Coronary artery (tissue), 2 donors: ENCODE measurements at regions not wholly inside any gene's neighbourhood (a gene's known extent, or its start where the extent isn't known, plus 50 kb on each side); places are given as distances from the start of the nearest gene placed in this dataset.

Experiments used
- DNase-seq: peaks from one replicate; pipeline ENCODE4 v3.0.0-alpha.2; 2017; ENCODE audit warnings: low spot score
- H3K27ac ChIP-seq, 2 donors: fragments of 200-600 bp; sonication (generic); one replicate each; pipeline ENCODE4 v1.5.1; 2016 to 2019
- H3K4me3 ChIP-seq: fragments of 200-600 bp; sonication (generic); 2 replicates; pipeline ENCODE4 v1.5.1; 2016; ENCODE audit warnings: mild to moderate bottlenecking, moderate library complexity
- TF ChIP-seq, protein P1 (sequence below): fragments of 200-600 bp; sonication (generic); IDR thresholded peaks from one replicate; pipeline ENCODE4 v1.5.1; 2019; ENCODE audit warnings: antibody characterized with exemption

DNA sequence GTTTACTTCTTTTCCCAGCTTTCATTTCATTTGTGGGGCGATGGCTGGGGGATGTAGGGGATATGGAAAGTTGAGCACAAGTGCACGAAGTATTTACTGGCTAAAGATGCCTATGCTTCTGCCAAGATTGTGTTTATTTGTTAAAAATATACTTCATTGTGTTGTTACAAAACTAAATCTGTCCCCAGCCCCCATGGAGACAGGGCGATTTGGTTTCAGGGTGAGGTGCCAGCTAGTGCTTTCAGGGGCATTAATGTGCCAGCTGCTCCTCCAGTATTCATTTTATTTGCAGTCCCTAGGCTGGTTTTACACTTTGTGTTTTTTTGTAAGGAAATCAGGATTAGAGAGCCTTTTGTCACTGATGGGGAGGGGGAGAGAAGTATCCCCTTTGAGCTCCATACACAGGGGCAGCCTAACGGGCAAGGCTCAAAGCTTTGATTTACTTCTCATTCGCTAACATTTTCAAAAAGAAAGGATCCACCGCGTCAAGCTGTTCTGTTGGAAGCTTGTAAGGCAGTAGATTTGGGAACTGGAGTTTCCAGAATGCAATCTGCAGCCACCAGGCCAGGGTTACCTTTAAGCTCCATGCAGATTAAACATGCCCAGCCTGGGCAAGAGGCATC is 198.7 kb upstream of the PLEKHG7 start:
- no peak for DNase-seq
- TF ChIP-seq, protein P1, sequence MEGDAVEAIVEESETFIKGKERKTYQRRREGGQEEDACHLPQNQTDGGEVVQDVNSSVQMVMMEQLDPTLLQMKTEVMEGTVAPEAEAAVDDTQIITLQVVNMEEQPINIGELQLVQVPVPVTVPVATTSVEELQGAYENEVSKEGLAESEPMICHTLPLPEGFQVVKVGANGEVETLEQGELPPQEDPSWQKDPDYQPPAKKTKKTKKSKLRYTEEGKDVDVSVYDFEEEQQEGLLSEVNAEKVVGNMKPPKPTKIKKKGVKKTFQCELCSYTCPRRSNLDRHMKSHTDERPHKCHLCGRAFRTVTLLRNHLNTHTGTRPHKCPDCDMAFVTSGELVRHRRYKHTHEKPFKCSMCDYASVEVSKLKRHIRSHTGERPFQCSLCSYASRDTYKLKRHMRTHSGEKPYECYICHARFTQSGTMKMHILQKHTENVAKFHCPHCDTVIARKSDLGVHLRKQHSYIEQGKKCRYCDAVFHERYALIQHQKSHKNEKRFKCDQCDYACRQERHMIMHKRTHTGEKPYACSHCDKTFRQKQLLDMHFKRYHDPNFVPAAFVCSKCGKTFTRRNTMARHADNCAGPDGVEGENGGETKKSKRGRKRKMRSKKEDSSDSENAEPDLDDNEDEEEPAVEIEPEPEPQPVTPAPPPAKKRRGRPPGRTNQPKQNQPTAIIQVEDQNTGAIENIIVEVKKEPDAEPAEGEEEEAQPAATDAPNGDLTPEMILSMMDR: no peak
- Histone ChIP-seq H3K27ac (peak overlapping the region; percentile 59 to 91), H3K4me3 (peak overlapping the region; percentile 27)

GRCh38 chr12:92503029-92503931 is 199.5 kb upstream of the PLEKHG7 start:
- no peak for DNase-seq
- Histone ChIP-seq H3K4me3 (peak overlapping the region; percentile 27), H3K27ac (peak overlapping the region; percentile 59 to 91)
- TF ChIP-seq, protein P1: no peak

DNA sequence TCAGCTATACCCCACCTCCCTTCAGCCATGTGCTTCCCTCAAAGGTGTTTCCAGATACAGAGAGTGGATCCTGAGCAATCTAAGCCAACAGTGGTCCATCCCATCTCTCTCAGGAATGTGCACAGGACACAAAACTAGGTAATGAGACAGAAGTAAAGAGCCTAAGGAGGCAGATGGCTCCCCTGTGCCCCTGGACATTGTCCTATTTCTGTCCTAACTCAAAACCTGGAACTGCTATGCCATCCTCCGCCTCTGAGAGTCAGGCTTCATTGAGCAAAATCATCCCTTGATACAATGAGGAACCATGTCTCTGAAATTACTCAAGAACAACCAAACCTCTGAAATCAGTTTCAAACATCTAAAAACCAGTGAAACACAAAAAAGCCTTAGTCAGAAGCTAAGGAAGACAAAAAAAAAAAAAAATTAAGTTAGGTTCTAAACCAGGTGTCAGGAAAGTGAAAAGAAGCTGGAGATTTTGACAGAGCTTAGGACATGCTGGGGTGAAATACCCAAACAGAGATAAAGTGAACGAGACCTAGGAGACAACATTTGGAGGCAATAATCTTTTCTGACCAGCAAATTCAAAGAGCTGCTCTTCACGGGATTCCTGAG is 200.3 kb upstream of the PLEKHG7 start:
- DNase-seq: no peak

GRCh38 chr12:92496790-92497189 is 206.0 kb upstream of the PLEKHG7 start:
- Histone ChIP-seq H3K4me3 (no peak overlapping the region), H3K27ac (no peak overlapping the region)
- TF ChIP-seq, protein P1: no peak
- no peak for DNase-seq

More for the DNA sequence above, 200.3 kb upstream of the PLEKHG7 start:
- TF ChIP-seq, protein P1: no peak
- Histone ChIP-seq H3K4me3 (no peak overlapping the region), H3K27ac (peak overlapping the region; percentile 59 to 91)

DNA sequence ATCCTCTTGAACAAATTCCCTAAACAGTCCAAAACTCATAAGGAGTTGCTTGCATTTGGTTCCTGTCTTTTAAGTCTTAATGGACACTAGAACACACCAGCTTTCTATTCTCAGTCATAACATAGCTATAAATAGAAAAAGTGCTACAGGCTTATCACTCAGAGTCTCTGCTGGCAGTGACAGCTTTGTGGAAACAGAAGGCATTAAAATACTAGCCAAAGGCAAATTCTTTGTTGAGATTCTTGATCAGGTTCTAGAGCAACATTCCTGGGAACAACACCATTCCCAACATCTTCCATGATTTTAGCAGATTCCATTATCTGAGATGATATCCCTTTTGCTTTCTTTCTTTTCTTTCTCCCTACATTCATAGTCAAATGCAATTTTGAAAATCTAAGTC is 207.7 kb upstream of the PLEKHG7 start:
- no peak overlapping the region for H3K27ac ChIP-seq
- TF ChIP-seq, protein P1: no peak
- DNase-seq: no peak

DNA sequence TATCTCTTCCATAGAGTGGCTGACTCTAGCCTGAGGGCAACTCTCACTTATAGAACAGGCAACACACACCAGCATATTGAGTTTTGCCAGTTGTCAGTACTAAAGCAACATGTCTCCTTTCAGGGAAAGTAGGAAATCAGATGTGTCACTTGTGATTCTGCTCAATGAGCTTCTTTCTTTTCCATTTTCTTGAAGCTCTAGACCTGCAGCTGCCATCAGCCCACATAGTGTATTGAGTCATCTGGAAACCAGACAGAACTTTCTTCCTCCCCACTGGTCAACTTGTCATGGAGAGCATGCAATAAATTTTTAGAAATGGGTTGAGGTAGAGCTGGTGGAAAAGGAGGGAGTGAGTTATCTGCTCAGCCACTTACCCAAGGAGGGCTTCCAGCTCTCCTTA is 209.0 kb upstream of the PLEKHG7 start:
- TF ChIP-seq, protein P1: no peak
- H3K4me3 ChIP-seq: no peak overlapping the region
- H3K27ac ChIP-seq: no peak overlapping the region
- DNase-seq: no peak

More for the DNA sequence above, 207.7 kb upstream of the PLEKHG7 start:
- H3K4me3 ChIP-seq: no peak overlapping the region
